ENCODE measurements at regions not wholly inside any gene's neighbourhood (a gene's known extent, or its start where the extent isn't known, plus 50 kb on each side); places are given as distances from the start of the nearest gene placed in this dataset.

DNA sequence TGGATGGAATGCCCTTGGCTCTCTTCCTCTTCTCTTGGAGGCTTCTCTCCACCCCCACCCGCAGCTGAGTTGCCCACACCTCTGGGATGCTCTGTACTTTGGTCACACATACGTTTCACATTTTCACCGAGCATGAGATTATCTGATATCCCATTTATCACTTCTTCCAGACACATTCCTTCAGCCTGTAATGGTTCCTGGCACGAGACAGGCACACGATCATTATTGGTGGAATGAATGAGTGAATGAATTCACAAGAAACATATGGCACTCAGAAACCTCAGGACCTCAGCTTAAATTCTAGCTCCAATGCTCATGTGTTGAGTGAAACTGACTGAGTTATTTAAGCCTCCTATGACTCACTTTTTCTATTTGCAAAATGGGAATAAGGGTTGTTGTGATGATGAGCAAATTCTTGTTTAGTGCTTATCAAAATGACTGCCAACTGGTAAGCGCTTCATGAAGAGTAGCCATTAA, 242.7 kb upstream of the JUN start (continued):
- TF ChIP-seq FOSL1 (tag; conservative IDR thresholded peaks at IDR 0.05), result peak; percentile 64; the same call in 1 of the 2 replicates
- TF ChIP-seq ZNF217 (CRISPR knock-in tag; IDR thresholded peaks at IDR 0.05), result no peak
- no peak for TF ChIP-seq ZNF778 (CRISPR knock-in tag; IDR thresholded peaks at IDR 0.05)
- no peak for TF ChIP-seq SP2 (IDR thresholded peaks at IDR 0.05; ENCODE audit: extremely low read depth, low read depth, low read length, poor library complexity, severe bottlenecking)
- no peak for TF ChIP-seq KDM5B (IDR thresholded peaks at IDR 0.05; ENCODE audit: insufficient replicate concordance, low read depth, low read length)
- TF ChIP-seq FOXK1 (CRISPR knock-in tag; IDR thresholded peaks at IDR 0.05; ENCODE audit: borderline replicate concordance), result no peak
- TF ChIP-seq ZNF431 (CRISPR knock-in tag; IDR thresholded peaks at IDR 0.05), result no peak
- no peak for TF ChIP-seq TEAD2 (tag; IDR thresholded peaks at IDR 0.05)

DNA sequence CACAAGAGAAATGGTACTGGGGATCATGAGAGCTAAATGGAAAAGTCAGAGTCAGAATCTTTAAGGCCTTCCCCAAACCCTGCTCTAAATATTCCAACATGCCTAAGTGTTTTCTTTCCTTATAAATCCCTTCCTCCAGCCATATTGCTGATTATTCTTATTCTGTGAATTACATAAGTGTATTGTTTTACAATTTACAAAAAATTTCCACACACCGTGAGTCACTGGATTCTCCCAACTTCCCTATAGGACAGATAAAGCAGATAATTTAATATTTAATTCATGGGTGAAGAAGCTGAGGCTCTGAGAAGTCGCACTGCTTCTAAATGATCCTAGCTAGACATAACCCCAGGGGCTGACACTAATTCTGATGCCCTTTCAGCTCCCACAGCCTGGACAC, 243.3 kb upstream of the JUN start:
- Histone ChIP-seq H3K9ac (ENCODE audit: insufficient read depth in 1 of 2, low read depth in 2 of 2, low read length in 2 of 2) (no peak overlapping the region), H3K36me3 (ENCODE audit: control insufficient read depth, insufficient read depth, low read length) (no peaks in the 10 kb centered on the region), H3K4me3 (no peak overlapping the region), H3K79me2 (ENCODE audit: control insufficient read depth, insufficient read depth, low read length) (no peaks in the 10 kb centered on the region), H2AFZ (ENCODE audit: low read depth, low read length) (no peak overlapping the region), H3K4me1 (replicated peaks in 1 of 2; ENCODE audit: control insufficient read depth in 2 of 2, insufficient read depth in 2 of 2, low read length in 2 of 2) (peaks cover 0 to 4% of the 10 kb centered on the region in 2 experiments; a peak in 1 of 5 replicates), H3K9me1 (ENCODE audit: control insufficient read depth, insufficient read depth, low read length) (no peaks in the 10 kb centered on the region), H3K9me3 (replicated peaks; ENCODE audit: control insufficient read depth, insufficient read depth, low read depth, low read length) (no peaks in the 10 kb centered on the region), H3K27me3 (ENCODE audit: control insufficient read depth in 2 of 2, insufficient read depth in 2 of 2, low read length in 2 of 2) (no peaks in the 10 kb centered on the region), H3K4me2 (ENCODE audit: insufficient read depth, low read length) (no peak overlapping the region), H3K27ac (ENCODE audit: extremely low read depth, low read depth, low read length) (no peak overlapping the region), H4K20me1 (replicated peaks; ENCODE audit: control insufficient read depth, insufficient read depth, low read length) (no peaks in the 10 kb centered on the region)
- ChIA-PET POLR2A (no interaction called here), CTCF (ENCODE audit: low intra/inter-chr PET ratio) (no interaction called here)
- in situ Hi-C loops (cut with MboI), result no loop called here
- FAIRE-seq (no peak), DNase-seq (ENCODE audit: extremely low read depth in 1 of 4, low spot score in 3 of 4) (no peak), ATAC-seq (no peak)
- intact Hi-C loops (cut with micrococcal nuclease), result no loop called here
- no peak for TF ChIP-seq GABPB2 (CRISPR knock-in tag; conservative IDR thresholded peaks at IDR 0.05)
- TF ChIP-seq ZNF584 (CRISPR knock-in tag; IDR thresholded peaks at IDR 0.05; ENCODE audit: low read depth), result no peak
- no peak for TF ChIP-seq PCBP2 (IDR thresholded peaks at IDR 0.05; ENCODE audit: low read depth, low read length, poor library complexity, severe bottlenecking)
- TF ChIP-seq, protein P1, sequence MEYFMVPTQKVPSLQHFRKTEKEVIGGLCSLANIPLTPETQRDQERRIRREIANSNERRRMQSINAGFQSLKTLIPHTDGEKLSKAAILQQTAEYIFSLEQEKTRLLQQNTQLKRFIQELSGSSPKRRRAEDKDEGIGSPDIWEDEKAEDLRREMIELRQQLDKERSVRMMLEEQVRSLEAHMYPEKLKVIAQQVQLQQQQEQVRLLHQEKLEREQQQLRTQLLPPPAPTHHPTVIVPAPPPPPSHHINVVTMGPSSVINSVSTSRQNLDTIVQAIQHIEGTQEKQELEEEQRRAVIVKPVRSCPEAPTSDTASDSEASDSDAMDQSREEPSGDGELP (CRISPR knock-in tag; IDR thresholded peaks at IDR 0.05; ENCODE audit: borderline replicate concordance), result no peak
- no peak for TF ChIP-seq ZSCAN32 (CRISPR knock-in tag; IDR thresholded peaks at IDR 0.05)
- no peak for TF ChIP-seq ZNF408 (CRISPR knock-in tag; IDR thresholded peaks at IDR 0.05; ENCODE audit: low read depth)
- no peak for TF ChIP-seq ZNF3 (CRISPR knock-in tag; IDR thresholded peaks at IDR 0.05)
- no peak for TF ChIP-seq RBM15 (IDR thresholded peaks at IDR 0.05; ENCODE audit: insufficient read depth, low read length)
- TF ChIP-seq RNF2 (IDR thresholded peaks at IDR 0.05), result no peak
- TF ChIP-seq MEIS2 (IDR thresholded peaks at IDR 0.05; ENCODE audit: partially characterized antibody), result no peak
- no peak for TF ChIP-seq ZBTB1 (CRISPR knock-in tag; IDR thresholded peaks at IDR 0.05; ENCODE audit: borderline replicate concordance, low read depth)
- no peak for TF ChIP-seq ZNF586 (CRISPR knock-in tag; conservative IDR thresholded peaks at IDR 0.05)
- TF ChIP-seq ETS2 (tag; IDR thresholded peaks at IDR 0.05; ENCODE audit: borderline replicate concordance, poor library complexity, severe bottlenecking), result no peak
- no peak for TF ChIP-seq MXI1 (IDR thresholded peaks at IDR 0.05; ENCODE audit: low read depth, low read length)
- no TSS peak for BruUV-seq (replicated peaks)
- WGBS (ENCODE audit: insufficient coverage, low coverage, missing lambda C conversion rate), result 48% methylated on average over 2 of the region's 2 CpGs
